Activated CD4-positive, alpha-beta memory T cell treated with anti-CD3 and anti-CD28 coated beads, Interleukin-2, amount 10 ng/mL, durations not matched to agents 7 days and 5 days (primary cell): ENCODE measurements at regions not wholly inside any gene's neighbourhood (a gene's known extent, or its start where the extent isn't known, plus 50 kb on each side); places are given as distances from the start of the nearest gene placed in this dataset.
"Not testable (repeated sequence)": the region's sequence is repeated elsewhere in the genome, so short reads cannot be mapped to it uniquely, and the experiment has no call there.

Experiments
- CTCF ChIA-PET: fragments of 350-600 bp; sonication (Branson Sonifier 250); formaldehyde crosslinking; loops from one replicate; lab custom pipeline; 2021; ENCODE audit warnings: antibody characterized with exemption, inconsistent platforms; lab: Charles Lee
- POLR2A ChIA-PET: fragments of 350-600 bp; sonication (Branson Sonifier 250); formaldehyde crosslinking; loops from one replicate; lab custom pipeline; 2021; ENCODE audit warnings: antibody characterized with exemption; lab: Charles Lee
- DNase-seq: peaks from one replicate; pipeline ENCODE4 v3.0.0-alpha.2; 2020
- H3K27ac Mint-ChIP-seq: one replicate; pipeline ENCODE4 v1.8.0; 2021; ENCODE audit warnings: mild to moderate bottlenecking, mixed read lengths
- H3K27me3 Mint-ChIP-seq: one replicate; pipeline ENCODE4 v1.8.0; 2021; ENCODE audit warnings: mixed read lengths
- H3K36me3 Mint-ChIP-seq: one replicate; pipeline ENCODE4 v1.8.0; 2021; ENCODE audit warnings: low read depth, mixed read lengths
- H3K4me1 Mint-ChIP-seq: one replicate; pipeline ENCODE4 v1.8.0; 2021; ENCODE audit warnings: mixed read lengths
- H3K4me3 Mint-ChIP-seq: one replicate; pipeline ENCODE4 v1.8.0; 2021; ENCODE audit warnings: mild to moderate bottlenecking, mixed read lengths
- H3K9me3 Mint-ChIP-seq: one replicate; pipeline ENCODE4 v1.8.0; 2021; ENCODE audit warnings: mixed read lengths

GRCh38 chr7:76133839-76134238, 67.9 kb upstream of the SRRM3 start:
- Mint-ChIP-seq H3K9me3 (no peaks in the 10 kb centered on the region), H3K27me3 (peaks cover 35% of the 10 kb centered on the region), H3K27ac (no peak overlapping the region), H3K4me3 (no peak overlapping the region), H3K4me1 (peaks cover 24% of the 10 kb centered on the region), H3K36me3 (no peaks in the 10 kb centered on the region)
- CTCF ChIA-PET: interaction anchor here (1.0 kb wide), 1 partner anchor 45 kb away, joined by 3 read pairs; no protein-coding TSS in a partner anchor
- DNase-seq: no peak
- POLR2A ChIA-PET: no interaction called here

- H3K36me3 Mint-ChIP-seq, DNase-seq, H3K4me3 Mint-ChIP-seq, CTCF ChIA-PET, H3K9me3 Mint-ChIP-seq, POLR2A ChIA-PET, H3K27ac Mint-ChIP-seq: not testable (repeated sequence)
- H3K4me1 Mint-ChIP-seq: peaks cover 24% of the 10 kb centered on the region
- peaks cover 46% of the 10 kb centered on the region for H3K27me3 Mint-ChIP-seq
Measured at GRCh38 chr7:76135263-76135662, 66.4 kb upstream of the SRRM3 start.

- H3K36me3 Mint-ChIP-seq, POLR2A ChIA-PET, DNase-seq, H3K4me3 Mint-ChIP-seq, H3K4me1 Mint-ChIP-seq, H3K9me3 Mint-ChIP-seq, H3K27ac Mint-ChIP-seq: not testable (repeated sequence)
- H3K27me3 Mint-ChIP-seq: peaks cover 37% of the 10 kb centered on the region
- CTCF ChIA-PET: interaction anchor here (0.6 to 1.4 kb wide), 2 partner anchors 19 to 39 kb away, joined by 3 read pairs; no protein-coding TSS in a partner anchor
Measured at GRCh38 chr7:76138577-76139313, 63.0 kb upstream of the SRRM3 start.

GRCh38 chr7:76139670-76140069, 62.0 kb upstream of the SRRM3 start:
- Mint-ChIP-seq H3K4me3 (no peak overlapping the region), H3K9me3 (no peaks in the 10 kb centered on the region), H3K27ac (no peak overlapping the region), H3K4me1 (no peaks in the 10 kb centered on the region), H3K36me3 (no peaks in the 10 kb centered on the region), H3K27me3 (peaks cover 35% of the 10 kb centered on the region)
- no peak for DNase-seq
- POLR2A ChIA-PET: no interaction called here
- CTCF ChIA-PET: interaction anchor here (1.4 kb wide), 1 partner anchor 38 kb away, joined by 3 read pairs; no protein-coding TSS in a partner anchor

- H3K4me3 Mint-ChIP-seq, H3K4me1 Mint-ChIP-seq, H3K9me3 Mint-ChIP-seq, DNase-seq, CTCF ChIA-PET, H3K36me3 Mint-ChIP-seq, POLR2A ChIA-PET, H3K27ac Mint-ChIP-seq: not testable (repeated sequence)
- H3K27me3 Mint-ChIP-seq: peaks cover 31% of the 10 kb centered on the region
Measured at GRCh38 chr7:76140259-76140658, 61.4 kb upstream of the SRRM3 start.

- Mint-ChIP-seq H3K4me1 (no peaks in the 10 kb centered on the region), H3K9me3 (no peaks in the 10 kb centered on the region), H3K27ac (no peak overlapping the region), H3K36me3 (no peaks in the 10 kb centered on the region), H3K27me3 (peaks cover 26% of the 10 kb centered on the region), H3K4me3 (no peak overlapping the region)
- POLR2A ChIA-PET: no interaction called here
- DNase-seq: no peak
- CTCF ChIA-PET: interaction anchor here (1.1 kb wide), 1 partner anchor 171 kb away, joined by 3 read pairs; no protein-coding TSS in a partner anchor
Measured at GRCh38 chr7:76142861-76143260, 58.8 kb upstream of the SRRM3 start.

- H3K9me3 Mint-ChIP-seq, CTCF ChIA-PET, H3K4me3 Mint-ChIP-seq: not testable (repeated sequence)
Measured at GRCh38 chr7:76144664-76145270, 56.9 kb upstream of the SRRM3 start.

GRCh38 chr7:76146374-76146773, 55.3 kb upstream of the SRRM3 start:
- peaks cover 5% of the 10 kb centered on the region for H3K27me3 Mint-ChIP-seq
- H3K4me1 Mint-ChIP-seq: no peaks in the 10 kb centered on the region
- ChIA-PET POLR2A (no interaction called here), CTCF (interaction anchor here (0.7 to 1.1 kb wide), 2 partner anchors 9 to 31 kb away, joined by 3 to 8 read pairs; no protein-coding TSS in a partner anchor)
- H3K27ac Mint-ChIP-seq: no peak overlapping the region
- no peaks in the 10 kb centered on the region for H3K9me3 Mint-ChIP-seq
- no peak overlapping the region for H3K4me3 Mint-ChIP-seq
- no peak for DNase-seq
- H3K36me3 Mint-ChIP-seq: no peaks in the 10 kb centered on the region

More at GRCh38 chr7:76144664-76145270, 56.9 kb upstream of the SRRM3 start:
- peaks cover 12% of the 10 kb centered on the region for H3K27me3 Mint-ChIP-seq
- H3K4me1 Mint-ChIP-seq, POLR2A ChIA-PET, H3K27ac Mint-ChIP-seq, DNase-seq, H3K36me3 Mint-ChIP-seq: not testable (repeated sequence)

GRCh38 chr7:76148947-76149346, 52.7 kb upstream of the SRRM3 start:
- H3K36me3 Mint-ChIP-seq, H3K9me3 Mint-ChIP-seq, H3K27me3 Mint-ChIP-seq, CTCF ChIA-PET, DNase-seq, H3K4me3 Mint-ChIP-seq, POLR2A ChIA-PET, H3K27ac Mint-ChIP-seq: not testable (repeated sequence)
- peaks cover 11% of the 10 kb centered on the region for H3K4me1 Mint-ChIP-seq

- H3K4me1 Mint-ChIP-seq: peaks cover 11% of the 10 kb centered on the region
- H3K27ac Mint-ChIP-seq: no peak overlapping the region
- H3K4me3 Mint-ChIP-seq: no peak overlapping the region
- no peaks in the 10 kb centered on the region for H3K36me3 Mint-ChIP-seq
- H3K9me3 Mint-ChIP-seq: no peaks in the 10 kb centered on the region
- CTCF ChIA-PET: no interaction called here
- peaks cover 5% of the 10 kb centered on the region for H3K27me3 Mint-ChIP-seq
- POLR2A ChIA-PET: no interaction called here
- no peak for DNase-seq
Measured at GRCh38 chr7:76149847-76150691, 51.6 kb upstream of the SRRM3 start.
